Forelimb muscle (tissue), 1 donor: ENCODE measurements at regions not wholly inside any gene's neighbourhood (a gene's known extent, or its start where the extent isn't known, plus 50 kb on each side); places are given as distances from the start of the nearest gene placed in this dataset.
A peak's percentile ranks its signal among the peaks of the same experiment; 100 is the strongest.

ENCODE experiments used
- DNase-seq: peaks from one replicate; pipeline ENCODE4 v3.0.0-alpha.2; 2013; ENCODE audit warnings: low read depth

DNA sequence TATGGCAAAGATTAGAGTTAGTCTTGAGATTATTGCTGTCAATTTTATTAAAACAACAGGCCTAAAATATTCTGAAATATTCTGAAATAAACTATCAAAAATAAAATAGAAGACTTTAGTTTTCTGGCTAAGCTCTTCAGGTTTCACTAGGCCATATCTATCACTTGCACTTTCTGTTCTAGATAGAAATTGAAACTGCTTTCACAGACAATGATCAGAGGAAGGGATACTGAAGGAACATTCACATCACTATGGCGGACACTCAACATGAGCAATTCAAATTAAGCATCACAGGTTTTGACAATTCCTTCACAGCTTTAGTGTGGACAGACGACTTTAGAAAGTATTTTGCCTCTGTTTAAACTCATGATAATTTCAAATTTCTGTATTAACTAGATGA is 586.4 kb upstream of the REG3G start:
- DNase-seq = no peak

DNA sequence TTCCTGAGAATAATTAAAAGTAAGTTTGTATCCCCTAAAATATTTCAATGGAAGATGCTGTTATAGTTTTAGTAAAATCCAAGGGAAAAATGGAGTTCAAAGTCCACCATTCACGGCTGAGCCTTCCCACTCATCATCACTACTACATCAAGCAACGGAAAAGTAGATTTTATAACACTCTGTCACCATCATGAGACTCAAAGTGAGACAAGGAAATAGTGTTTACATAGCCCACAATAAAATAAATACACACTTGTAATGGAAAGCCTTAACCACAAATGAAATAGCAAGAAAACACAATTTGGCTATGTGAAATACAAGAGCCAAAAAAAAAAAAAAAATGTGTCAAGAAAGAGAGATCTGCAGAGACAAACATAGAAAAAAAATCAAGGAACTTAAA is 569.9 kb upstream of the REG3G start:
- no peak for DNase-seq

DNA sequence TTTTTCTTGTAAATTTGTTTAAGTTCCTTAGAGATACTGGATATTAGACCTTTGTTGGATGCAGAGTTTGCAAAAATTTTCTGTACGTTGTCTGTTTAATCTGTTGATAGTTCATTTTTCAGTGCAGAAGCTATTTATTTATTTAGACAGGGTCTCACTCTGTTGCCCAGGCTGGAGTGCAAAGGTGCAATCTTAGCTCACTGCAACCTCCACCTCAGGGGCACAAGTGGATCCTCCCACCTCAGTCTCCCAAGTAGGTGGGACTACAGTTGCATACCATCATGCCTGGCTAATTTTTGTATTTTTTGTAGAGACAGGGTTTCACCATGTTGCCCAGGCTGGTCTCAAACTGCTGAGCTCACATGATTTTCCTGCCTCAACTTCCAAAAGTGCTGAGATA is 568.2 kb upstream of the REG3G start:
- DNase-seq = no peak

DNA sequence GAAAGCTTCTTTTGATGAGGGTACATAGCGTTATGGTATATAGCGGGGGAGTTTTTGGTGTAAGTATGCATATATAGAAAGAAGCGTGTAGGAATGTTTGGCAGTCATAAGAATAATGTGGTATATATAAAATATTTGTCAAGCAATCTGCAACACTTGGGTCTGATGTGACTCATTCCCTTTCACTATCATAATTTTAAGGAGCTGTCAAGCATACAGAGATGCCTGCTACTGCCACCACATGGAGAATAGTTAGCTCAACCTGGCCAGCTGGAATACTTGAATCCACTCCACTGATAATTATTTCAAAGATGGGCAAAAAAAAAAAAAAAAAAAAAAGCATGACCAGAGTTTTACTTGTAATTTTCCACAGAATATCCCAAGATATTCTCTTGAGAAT is 559.8 kb upstream of the REG3G start:
- no peak for DNase-seq

DNA sequence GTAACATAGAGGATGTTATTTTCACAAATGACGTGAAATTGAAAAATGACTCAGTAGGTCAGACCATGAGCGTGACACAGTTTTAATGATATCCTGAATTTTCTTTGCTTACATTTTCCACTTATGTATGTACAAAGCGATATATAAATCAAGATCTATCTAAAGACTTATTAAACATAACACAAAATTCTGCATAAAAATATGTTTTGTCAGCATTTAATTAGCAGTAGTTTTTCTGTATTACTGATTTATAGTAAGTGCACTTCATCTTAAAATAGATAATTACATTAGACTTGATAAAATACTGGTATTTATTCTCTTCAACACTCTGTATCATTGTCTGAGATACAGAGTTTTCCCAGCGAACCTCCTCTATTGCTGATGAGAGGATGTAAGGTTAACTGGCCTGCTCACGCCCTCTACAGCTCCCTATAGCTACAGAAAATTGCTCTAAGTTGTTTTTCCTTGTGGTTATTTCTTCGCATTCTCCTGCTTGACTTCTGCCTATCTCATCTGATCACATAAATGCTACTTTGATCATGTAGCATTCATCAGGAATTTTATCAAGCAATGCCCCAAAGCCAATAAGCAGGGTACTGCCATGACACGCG is 548.8 kb upstream of the REG3G start:
- no peak for DNase-seq

DNA sequence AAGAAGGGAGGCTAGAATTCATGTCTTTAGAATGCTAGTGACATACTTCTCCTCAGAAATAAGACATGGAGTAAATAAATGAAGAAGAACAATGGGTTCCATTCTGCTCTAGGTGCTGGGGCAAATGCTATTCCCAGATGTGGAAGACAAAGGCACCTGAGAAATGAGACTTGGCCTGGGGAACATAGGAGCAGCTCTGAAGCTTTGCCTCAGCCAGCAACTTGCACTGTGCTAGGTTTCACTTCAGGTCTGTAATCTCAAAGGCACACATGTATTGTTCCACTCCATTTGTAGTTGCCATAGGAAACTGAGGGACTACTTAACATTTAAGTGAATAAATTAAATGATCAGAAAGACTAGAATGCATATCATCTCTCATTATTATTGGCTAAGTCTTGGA is 538.9 kb upstream of the REG3G start:
- DNase-seq = no peak

DNA sequence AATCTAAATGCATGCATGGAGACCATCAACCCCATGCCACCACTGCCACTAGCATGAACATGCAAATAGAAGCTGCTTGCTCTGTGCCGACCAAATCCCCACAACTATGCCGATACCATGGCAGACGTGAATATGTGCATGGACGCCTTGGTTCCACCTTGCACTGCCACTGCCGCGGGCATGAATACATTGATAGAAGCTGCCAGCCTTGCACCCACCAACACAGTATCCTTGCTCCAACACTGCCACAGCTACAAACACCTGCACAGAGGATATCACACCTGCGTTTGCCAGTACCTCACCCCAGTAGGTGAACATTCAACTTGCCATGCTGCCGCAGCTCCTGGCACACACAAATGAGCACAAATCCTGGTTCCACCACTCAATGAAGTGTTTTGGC is 527.4 kb upstream of the REG3G start:
- DNase-seq = no peak

DNA sequence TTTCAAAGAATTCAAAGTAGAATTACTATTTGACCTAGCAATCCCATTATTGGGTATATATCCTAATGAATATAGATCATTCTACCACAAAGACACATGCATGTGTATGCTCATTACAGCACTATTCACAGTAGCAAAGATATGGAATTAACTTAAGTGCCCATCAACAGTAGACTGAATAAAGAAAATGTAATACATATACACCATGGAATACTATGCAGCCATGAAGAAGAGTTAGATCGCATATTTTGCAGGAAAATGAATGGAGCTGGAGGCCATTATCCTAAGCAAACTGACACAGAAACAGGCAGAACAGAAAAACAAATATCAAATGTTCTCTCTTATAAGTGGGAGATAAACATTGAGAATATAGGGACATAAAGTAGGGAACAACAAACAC is 519.2 kb upstream of the REG3G start:
- no peak for DNase-seq

DNA sequence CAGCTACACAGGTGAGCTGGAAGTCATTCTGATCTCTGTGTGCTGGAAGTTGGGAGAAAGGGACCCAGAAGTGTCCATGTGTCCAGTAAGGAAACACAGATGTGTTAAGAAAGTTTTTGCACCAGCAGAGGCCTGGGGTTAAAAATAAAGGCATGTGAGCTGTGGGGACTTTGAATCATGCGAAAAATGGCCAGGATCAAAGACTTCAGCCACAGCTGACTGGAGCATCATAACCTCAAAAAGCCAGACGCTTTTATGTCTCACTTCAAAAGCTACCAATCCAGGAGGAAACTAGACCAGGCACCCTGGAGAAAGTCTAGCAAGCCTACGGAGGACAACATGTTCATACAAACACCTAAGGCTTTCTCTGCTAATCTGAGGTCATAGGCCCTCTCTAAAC is 503.6 kb upstream of the REG3G start:
- no peak for DNase-seq

DNA sequence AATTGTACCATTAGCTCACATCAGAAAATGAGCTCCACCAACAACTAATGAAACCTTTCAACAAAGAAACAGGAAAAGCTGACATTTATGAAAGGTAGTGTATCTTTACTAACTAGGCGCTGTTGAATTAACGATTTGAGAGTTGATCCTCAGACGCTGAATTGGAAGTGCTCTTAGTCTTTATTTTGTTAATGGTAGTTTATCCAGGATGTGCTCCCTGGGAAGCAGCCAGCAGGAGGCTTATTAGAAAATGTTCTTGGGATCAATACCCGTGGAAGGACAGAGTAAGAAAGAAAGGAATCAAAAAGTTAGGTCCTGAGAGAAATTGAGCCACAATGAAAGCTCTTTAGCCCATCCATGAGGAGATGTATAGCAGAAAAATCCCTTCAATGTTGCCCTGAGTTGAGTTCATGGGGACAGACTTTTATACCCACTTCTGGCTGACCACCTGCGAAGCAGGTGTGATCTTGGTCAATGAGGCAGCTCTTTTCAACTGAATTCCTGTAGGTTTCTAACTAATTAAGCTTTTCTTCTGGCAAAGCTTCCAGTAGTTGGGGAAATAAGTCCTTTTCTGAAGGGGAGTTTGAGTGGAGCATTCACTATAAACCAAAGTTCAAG is 492.6 kb upstream of the REG3G start:
- no peak for DNase-seq

DNA sequence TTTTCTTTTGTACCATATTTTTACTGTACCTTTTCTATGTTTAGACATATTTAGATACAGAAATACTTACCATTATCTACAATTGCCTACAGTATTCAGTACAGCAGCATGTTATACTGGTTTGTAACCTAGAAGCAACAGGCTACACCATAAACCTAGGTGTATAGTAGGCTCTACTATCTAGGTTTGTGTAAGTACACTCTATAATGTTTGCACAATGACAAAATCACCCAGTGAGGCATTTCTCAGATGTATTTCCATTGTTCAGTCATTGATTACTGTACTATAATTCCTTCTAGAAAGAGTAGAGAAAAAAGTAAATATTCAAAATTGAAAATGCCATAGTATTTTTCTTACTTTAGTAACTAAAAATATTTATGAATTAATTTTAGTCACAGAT is 490.1 kb upstream of the REG3G start:
- no peak for DNase-seq

DNA sequence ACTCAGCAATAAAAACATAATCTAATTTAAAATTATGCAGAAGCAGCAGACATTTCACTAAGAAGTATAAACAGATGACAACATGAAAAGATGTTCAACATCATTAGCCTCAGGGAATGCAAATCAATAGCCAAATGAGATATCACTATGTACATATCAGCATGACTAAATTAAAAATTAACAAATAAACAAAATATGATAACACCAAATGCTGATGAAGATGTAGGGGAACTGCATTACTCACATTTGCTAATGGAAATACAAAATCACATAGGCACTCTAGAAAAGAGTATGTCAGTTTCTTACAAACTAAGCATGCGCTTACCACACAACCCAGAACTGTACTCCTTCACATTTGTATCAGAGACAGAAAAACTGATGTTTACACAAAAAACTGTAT is 487.2 kb upstream of the REG3G start:
- no peak for DNase-seq

DNA sequence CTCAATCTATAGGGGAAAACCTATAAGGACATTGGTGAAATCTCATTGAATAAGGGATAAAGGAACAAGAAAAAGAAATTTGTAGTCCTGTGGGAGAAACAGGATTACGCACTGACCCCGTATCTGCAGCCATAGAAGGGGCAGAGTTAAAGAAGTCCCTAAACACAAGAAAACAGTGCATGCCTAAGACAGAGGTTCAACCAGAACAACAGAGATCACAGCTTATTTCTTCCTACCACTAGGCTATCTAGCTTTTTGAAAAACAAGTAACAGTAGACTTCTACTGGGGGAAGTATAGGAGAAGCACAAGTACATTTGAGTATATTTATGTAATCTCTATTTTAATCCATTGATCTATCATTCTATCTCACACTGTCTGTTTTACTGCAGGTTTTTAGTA is 485.2 kb upstream of the REG3G start:
- no peak for DNase-seq

DNA sequence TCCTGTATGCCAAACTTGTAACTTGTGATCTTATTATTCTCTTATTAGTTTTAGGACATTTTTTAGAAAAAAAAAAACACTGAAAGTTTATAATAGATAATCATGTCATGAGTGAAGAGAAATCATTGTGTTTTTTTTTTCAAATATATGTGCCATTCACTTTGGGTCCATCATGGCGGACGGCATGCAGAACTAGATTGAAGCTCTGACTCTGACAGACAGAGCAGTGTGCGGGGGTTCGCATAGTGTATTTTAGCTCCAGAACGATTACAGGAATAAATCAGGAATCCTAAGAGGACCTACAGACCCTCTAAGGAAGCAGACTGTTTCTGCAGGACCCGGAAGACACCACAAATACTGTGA is 484.4 kb upstream of the REG3G start:
- no peak for DNase-seq

DNA sequence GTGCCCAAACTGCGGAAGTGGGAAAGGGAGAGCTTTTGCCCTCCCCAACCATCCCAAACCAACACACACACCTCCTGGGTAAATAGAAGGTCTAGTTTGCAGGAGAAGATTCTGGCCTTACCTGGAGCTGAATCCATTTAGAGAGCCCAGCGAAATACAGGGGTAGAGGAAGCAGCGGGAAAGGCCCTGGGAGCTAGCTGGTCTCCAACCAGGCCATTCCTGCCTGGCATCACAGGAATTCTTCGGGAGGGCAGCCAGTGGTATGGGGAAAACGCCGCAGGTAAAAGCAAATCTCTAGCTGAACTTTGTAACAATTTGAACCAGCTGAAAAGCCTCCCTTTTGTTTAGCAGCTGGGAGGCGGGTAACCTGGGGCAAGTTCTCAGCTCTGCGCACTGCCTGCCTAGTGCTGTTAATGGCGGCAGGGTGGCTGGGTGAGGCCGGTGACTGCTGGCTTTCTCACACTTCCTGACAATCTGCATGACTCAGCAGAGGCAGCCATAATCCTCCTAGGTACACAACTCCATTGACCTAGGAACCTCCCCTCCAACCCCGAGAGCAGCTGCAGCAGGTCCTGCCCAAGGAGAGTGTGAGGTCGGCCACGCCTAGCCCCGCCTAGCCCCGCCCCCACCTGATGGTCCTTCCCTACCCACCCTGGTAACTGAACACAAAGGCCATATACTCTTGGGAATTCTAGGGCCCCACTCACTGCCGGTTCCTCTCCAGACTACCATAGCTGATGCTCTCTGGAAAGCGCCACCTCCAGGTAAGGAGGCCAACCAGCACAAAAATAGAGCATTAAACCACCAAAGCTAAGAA is 483.8 kb upstream of the REG3G start:
- no peak for DNase-seq

DNA sequence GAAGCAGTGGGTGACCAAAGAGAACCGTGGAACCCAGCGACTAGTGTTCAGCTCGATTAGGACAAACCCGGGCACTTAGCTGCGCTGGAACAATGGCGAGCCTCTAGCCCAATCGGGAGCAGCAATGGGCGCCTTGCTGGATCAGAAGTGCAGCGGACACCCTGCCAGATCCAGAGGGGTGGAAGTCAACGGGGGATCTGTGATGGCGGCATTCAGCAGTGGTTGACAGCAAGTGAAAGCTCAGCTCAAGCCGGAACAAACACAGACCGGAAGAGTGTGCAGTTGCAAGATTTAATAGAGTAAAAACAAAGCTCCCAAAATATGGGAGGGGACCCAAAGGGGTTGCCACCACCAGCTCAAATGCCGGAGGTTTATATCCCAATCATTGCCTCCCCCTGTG is 478.7 kb upstream of the REG3G start:
- no peak for DNase-seq

DNA sequence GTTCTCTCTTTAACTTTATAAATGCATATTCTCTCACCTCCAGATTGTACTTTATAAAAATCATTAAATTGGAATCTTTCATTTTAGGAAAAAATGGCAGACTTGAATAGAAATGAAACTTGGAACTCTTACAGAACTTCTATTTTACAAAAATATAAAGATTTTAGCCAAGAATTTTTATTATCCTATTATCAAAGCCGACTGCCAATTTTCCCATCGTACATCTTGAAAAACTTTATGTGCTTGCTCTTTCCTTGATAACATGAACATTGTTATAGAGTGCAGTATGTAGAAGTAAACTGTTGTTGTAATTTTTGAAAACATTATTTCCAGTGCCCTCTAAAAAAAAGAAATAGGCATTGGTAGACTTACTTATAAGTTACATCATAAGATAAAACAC is 475.7 kb upstream of the REG3G start:
- DNase-seq = no peak

DNA sequence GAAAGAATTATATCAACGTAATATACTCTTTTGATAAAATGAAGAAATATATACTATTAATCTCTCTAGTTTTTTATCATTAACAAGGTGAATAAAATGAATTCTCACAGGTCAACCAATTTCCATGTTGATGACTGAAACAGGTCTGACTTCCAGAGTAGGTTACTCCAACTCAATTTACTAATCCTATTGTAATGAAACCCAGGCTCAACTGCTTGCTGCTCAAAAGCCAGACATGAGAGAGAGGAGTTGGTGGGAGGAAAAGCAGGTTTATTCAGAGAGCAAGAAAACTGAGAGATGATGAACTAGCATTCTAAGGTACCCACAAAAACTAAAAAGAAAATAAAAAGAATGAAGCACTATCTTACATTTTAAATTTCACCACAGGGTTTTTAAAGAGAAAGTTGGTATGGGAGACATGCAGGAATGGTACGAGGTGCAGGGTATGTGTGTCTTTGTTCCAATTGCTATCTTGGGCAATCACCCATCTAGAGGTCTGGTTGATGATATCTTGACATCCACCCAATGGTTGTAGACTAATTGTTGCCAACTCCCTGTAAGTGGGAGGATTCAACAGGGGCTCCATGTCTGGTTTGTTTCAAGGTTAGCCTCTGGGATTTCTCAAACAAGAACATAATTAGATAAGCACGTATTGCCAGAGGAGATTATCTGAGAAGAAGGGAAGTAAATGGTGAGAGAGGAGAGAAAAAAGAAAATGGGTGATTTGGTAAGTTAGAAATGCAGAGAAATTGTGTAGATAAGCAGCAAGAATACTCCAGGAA is 471.4 kb upstream of the REG3G start:
- no peak for DNase-seq

DNA sequence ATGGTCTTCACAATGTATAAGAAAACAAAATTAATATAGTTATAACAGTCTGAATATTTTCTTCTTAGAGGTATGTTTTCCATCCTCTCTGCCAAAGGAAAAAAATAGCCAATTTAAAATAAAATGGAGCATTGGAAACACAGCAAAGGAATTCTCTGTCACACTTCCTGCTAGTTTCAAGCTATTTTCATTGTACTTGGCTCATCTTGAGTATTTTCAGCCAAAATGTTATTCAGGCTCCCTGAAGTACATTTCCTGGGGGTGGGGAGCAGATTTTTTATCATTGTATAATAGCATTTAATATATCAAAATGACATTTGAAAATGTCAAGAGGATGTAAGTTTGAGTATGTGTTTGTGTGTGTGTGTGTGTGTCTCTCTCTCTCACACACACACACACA is 463.6 kb upstream of the REG3G start:
- peak; percentile 83 for DNase-seq

DNA sequence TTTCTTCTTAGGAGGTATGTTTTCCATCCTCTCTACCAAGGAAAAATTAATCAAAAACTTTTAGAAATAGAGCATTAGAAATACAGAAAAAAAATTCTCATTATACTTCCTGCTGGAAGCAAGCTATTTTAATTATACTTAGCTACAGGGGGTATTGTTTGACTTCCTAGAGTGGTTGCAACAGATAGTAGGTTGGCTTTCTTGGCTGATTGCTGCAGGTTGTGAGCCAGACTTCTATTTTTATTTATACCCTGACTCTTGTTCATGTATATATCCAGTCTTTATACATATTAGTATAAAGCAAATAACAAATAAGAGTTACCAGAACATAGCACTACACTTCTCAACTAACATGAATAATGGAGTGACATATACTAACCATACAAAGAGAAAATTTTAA is 460.8 kb upstream of the REG3G start:
- DNase-seq = no peak

DNA sequence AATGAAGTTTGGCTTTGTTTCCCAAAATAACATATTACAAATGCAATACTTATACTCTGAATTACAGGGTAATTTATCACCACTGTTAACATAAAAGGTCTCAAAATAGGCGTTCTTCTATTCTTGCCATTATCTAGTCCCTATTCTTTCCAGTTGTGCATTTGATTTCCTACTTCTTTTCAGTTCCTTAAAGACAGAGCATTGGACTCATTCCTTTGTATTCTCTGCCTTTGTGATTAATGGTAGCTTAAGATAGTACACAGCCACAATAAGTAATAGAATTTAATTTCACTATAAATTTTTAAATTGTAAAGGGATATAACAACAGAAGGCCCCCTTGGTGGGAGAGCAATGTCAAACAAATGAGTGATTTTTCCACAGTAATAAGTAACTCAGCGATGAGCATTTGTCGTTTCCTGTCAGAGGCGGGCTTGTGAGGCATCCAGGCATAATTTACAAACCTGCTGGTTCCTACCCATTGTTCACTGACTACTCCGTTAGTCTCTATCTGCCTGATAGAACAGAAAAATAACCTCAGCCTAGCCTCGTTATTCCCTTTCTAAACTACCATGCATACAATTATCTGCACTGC is 456.6 kb upstream of the REG3G start:
- DNase-seq = no peak

DNA sequence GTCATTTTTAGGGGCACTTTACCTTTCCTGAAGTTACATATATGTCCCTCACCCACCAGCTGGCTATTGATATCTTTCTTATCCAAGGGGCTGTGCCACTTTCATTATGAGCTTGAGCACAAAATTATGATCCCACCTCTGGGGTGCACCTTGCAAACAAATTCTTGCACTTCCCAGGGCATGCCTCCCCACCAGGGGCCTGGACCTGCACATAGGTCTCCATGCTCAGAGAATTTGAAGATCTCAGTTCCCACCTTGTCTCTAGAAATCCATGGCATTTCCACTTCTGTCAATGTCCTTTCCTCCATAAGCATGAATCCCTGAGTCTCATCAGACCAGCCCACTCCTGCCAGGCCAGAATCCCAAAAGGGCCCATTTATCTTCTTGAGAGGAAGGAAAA is 449.1 kb upstream of the REG3G start:
- DNase-seq = no peak
